CD4-positive, alpha-beta T cell treated with Interferon alpha-2 for 1 hour (primary cell): ENCODE measurements at regions not wholly inside any gene's neighbourhood (a gene's known extent, or its start where the extent isn't known, plus 50 kb on each side); places are given as distances from the start of the nearest gene placed in this dataset.
"Not testable (repeated sequence)": the region's sequence is repeated elsewhere in the genome, so short reads cannot be mapped to it uniquely, and the experiment has no call there.

Source experiments
- DNase-seq, 2 donors: peaks; one replicate each; pipeline ENCODE4 v3.0.0-alpha.2; 2020 to 2022

DNA sequence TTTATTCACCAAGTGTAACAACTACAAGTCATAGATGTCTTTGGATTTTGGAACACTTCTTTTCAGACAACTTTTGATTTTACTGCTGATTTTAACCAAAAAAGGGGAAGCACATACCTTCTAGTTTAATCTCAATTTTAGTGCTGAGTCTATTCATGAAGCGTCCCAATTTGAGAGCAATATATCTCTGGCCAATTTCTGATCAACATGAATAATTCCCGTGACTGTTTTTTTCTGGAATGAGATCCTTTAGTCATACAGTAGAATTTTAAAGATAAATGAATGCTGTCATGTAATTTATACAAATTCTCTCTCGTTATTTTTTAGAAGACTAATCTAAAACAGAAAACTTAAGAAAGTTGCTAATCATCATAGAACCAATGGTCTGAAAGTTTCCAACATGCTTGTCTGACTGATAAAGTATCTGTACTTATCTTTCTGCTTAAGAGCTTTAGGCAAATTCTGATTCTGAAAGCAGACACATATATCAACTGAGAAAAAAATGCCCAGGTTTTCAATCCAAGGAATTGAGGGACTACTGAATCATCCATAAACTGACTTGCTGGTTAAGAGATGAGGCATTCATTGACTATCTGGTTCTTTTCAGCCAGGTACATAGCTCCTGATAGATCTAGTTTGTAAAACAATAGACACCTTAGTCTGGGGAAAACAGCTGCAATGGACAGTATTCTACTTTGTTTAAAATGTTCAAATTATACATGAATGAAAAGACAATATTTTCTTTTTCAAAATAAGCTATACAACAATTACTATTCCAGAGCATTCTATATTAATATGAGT lies 657.5 kb downstream of the RFPL4B start:
- no peak for DNase-seq

DNA sequence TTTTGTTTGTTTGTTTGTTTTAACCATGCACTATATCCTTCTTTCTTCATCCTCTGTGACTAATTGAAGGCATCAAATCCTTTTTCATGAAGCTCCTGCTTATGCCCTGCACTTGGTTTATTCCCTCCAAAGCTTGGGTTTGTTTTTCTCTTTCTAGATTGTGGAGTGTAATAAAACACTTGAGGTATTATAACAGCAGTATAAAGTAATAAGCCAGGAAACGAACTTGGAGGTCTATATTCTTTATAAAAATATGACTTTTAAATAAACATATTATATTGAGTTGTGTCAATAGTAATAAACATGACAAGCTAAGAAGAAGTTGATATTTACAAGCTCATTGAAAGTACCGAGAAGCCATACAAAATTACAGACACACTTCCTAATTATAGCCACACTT lies 659.4 kb downstream of the RFPL4B start:
- no peak for DNase-seq

DNA sequence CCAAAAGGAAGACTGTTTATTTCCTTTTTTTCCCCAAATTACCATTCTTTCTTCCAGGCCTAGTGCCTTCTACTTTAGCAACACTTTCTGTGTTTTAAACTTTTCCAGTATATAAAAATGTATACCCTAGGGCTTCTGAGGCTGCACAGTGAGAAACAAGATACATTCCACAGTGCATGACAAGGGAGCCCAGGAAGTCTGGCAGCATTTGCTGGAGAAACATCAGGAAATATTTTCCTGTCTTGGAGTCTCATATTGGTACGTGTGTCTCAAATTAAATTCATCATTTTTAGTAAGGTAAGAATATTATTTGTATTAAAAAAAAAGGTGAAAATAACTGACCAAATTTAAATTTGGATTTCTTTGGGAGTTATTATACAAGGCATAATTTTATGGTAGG lies 662.6 kb downstream of the RFPL4B start:
- no peak for DNase-seq

DNA sequence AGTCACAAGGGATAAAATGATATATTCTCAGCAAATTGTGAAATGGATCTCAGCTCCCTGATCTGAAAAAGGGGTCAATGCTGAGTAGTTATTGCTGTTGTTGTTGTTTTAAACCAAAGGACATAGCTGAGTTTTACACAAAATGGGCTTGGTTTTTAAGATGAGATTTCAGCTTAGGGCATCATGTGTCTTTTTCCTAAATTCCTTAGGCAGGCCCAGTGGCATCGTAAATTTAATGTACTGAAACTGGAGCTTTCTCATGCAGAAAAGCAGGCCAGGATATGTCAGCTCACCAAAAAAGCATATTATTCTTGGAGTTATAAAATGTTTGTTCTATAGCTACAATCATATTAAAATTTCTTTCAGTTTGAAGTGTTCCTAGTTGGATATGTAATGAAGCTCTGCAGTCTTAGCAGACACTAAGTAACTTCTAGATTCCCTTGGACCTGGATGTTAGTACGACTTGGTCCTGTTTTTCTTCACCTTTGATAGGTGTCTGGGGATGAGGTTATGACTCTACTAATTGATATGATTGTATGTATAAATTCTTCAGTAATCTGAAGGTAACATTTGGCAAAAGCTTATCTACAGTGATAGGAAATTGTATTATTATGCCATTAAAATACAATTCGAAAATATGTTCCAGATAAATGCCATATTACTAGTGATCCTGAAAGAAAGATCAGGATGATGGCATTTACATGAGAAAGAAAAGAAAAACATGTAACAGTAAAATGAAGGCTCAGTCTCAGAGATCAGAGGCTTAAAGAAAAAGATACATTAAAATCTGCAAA lies 663.3 kb downstream of the RFPL4B start:
- DNase-seq = no peak

DNA sequence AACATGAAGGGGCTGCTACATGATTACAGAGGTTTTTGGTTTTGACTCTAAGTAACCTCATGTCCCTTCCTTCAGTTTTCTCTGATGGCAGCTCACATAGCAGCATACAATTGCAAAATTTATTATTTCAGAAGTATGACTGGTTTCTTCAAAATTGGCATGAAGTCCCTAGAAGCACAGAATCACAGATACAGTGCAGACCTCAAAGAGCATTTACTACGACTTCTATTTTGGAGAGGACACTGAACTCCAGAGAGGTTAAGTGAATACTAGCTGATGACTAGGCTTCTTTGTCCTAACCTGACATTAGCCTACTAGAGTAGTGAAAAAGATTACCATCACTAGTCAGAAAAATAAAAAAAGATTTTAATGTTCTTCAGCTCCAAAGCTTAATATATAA lies 664.3 kb downstream of the RFPL4B start:
- DNase-seq = no peak

DNA sequence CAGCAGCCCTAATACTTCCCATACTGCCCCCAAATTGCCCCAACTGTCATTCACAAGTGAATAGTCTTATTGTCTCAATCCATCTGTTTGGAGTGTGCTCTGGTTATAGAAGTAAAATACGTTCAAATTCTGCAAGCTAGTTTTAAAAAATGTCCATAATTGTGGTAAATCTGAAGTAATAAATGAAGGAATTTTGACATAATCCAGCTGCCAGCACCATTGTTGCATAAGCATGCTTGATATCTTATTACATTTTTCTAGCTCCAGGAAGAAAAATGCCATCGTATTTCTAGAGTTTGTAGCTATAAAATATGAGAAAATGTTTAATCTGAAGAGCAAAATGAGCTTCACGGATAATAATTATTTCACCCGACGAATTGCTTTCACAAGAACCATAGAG lies 664.7 kb downstream of the RFPL4B start:
- no peak for DNase-seq

DNA sequence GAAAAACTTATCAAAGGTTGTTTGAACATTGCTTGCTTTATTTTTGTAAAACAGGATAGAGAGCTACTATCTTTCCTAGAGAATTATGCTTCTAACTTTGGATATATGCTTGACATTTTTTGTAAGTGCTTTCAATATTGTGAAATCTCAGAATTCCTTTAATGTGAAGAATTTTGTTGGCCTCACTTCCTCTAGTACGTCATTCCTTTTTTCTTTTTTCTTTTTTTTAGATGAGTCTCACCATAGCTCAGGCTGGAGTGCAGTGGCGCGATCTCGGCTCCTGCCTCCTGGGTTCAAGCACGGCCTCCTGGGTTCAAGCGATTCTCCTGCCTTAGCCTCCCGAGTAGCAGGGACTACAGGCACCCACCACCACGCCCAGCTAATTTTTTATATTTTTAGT lies 668.1 kb downstream of the RFPL4B start:
- no peak for DNase-seq

DNA sequence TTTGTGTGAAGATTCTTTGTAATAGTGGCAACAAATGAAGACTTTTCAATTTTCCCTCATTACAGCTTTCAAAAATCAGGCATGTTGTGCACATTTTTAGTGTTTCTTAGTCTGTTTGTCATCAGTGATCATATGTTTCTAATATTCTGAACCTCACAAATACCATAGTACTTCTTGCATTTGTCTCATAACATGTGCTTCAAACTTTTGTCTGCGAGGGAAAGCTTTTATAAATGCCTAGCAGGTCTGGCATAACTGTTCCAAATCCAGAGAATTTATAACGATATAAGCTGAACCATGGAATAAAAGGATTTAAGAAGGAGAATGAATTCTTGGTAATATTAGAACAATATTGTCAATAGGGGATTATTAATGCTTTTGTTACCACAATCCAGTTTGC lies 670.2 kb downstream of the RFPL4B start:
- DNase-seq = no peak

DNA sequence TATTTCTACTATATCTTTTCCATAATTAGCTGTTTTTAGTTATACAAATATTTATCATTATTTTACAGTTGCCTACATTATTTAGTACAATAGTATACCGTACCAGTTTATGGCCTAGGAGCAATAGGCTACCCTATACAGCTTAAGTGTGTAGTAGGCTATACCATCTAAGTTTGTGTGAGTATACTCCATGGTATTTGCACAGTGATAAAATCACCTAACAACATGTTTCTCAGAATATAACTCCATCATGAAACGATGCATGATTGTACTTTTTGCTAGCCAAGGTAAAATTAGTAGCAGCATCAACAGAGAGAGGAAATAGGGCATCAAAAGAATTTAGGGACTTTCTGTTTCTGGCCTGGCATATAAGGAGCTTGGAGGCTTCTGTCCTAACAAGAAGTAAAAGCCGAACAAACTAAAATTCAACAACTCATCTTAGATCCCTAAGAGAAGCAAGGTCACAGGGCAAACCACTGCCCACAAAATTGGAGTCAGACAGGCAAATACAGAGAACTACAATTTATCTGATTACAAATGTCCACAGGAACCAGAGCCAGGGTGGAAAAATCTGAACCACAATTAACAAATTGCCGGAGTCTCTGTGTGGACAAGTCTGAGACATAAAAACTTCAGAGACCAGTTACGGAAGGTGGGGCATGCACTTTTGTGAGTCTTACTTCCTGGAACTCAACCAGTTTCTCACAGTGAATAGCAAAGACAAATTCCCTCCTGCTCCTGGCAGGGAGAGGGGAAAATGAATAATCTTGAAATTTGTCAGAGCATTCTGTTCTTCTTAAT lies 671.4 kb downstream of the RFPL4B start:
- DNase-seq = no peak

DNA sequence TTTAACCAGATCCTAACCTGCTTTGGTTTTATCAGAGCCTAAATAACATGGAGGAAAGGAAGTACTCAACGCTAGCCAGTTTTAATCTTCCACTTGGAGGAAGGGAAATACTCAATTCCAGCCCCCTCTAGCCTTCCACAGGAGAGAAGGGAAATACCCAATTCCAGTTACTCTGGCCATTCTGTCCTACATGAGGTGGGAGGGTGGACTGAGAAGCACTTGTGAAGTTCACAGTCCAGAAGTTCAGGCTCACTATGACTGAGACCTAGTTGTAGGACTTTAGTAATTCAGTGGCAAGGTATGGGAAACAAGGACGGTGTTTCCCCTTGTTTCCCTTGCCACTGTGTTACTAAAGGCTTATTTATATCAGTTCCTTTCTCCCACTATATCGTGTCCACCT lies 672.0 kb downstream of the RFPL4B start:
- no peak for DNase-seq

DNA sequence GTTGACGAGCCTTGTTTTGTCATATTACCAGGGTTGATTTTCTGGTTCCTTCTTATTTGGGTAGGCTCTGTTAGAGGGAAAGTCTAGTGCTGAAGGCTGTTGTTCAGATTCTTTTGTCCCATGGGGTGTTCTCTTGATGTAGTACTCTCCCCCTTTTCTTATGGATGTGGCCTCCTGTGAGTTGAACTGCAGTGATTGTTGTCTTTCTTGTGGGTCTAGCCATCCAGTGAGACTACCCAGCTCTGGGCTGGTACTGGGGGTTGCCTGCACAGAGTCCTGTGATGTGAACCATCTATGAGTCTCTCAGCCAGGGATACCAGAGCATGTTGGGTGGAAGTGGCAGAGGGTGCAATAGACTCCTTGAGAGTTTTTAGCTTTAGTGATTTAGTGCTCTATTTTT lies 680.6 kb downstream of the RFPL4B start:
- no peak for DNase-seq

DNA sequence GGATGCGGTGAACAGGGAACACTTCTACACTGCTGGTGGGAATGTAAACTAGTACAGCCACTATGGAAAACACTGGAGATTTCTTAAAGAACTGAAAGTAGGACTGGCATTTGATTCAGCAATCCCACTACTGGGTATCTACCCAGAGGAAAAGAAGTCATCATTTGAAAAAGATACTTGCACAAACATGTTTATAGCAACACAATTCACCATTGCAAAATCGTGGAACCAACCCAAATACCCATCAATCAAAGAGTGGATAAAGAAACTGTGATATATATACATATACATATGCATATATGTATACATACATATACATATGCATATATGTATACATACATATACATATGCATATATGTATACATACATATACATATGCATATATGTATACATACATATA lies 682.0 kb downstream of the RFPL4B start:
- DNase-seq = not testable (repeated sequence)

DNA sequence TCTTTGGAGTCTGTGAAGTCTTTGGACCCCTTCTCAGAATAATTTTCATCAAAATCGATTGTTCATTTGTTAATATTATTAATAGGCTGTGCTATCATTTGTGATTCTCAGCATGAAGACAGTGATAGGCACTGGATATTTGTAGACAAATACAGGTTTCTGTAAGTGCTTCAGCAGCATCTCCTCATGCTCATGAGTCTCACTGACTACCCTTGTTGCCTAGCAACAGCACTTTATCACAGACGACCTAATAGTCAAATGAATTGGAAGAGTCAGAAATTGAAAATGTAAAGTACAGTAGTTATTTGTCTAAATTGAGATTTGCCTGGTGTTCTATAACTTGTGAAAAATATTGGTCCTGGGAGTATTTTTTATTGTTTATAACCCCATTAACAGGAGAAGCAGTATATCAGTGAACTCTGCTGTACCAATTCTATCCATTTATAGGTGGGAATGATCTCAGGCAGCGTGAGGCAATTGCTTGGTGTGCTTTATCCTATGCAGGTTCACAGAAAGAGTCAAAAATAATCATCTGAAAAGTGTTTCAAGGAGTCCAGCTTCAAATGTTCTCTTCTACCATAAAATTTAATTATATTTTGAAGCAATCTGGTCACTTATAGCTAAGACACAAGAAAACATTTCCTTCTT lies 684.6 kb downstream of the RFPL4B start:
- DNase-seq = no peak

DNA sequence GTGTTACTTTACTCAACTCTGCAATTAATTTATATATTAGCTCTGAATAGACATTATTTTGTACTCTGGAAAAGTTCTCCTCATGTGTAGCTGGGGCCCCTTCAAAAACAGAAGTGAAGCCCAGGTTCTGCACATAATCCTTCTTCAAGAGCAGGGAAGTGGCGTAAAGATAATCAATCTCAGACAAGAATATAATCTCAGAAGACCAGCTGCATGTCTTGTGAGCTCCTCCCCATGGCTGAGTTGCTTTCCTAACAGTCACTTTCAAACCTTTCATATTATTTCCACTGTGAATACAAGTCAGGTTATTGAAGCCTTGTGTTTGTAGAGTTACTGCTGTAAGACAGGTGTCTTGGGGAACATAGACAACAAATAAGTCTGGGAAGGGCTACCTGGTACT lies 691.9 kb downstream of the RFPL4B start:
- DNase-seq = no peak

DNA sequence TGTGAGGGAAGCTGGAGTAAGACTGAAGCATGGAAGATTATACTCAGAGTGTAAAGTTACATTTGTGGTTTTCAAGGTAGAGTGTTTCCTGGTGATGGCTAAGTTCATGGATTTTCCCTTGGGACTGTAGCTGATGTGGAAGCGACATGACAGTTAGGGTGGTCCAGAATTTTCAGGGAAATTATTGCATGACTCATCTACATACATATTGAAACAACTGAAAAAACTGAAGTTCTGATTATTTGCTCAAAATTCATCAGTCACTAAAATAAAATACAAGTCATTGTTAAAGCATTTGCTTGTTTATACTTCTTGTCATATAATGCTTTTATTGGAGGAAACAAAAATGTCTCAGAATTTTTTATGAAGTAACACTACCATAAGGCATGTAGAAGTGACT lies 700.0 kb downstream of the RFPL4B start:
- DNase-seq = no peak

DNA sequence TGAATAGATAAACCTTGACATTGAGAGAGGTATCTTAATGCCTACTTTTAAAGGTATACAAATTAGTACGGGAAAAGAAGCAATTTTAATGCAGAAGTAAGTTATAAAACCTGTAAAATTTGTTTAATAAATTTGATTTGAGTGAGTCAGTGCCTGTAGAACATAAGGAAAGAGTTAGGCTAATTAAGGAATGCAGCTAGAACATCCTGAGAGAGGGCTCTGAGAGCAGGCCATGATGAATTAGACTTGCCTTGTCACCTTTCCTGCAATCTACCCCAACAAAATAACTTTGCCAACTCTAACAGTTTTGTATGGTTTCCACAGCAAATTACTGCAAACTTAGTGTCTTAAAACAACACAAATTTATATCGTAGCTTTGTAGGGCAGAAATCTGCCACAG lies 700.8 kb downstream of the RFPL4B start:
- no peak for DNase-seq

DNA sequence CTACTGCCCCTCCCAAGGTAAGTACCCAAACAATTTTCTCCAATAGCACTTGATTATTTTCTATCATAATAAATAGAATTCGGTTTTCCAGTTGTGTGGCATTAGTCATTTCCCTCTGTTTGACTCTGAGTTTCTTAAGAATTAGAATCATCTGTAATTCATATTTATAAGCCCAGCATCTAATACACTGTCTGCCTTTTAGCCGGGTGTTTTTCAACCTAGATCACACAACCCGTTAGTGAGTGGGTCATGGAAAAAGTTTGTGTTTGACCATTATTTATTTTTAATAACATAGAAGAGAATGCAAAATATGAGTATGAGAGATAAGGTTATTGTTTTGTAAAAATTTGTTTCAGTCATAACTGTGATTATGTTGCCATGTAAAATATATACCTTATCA lies 701.6 kb downstream of the RFPL4B start:
- DNase-seq = no peak

DNA sequence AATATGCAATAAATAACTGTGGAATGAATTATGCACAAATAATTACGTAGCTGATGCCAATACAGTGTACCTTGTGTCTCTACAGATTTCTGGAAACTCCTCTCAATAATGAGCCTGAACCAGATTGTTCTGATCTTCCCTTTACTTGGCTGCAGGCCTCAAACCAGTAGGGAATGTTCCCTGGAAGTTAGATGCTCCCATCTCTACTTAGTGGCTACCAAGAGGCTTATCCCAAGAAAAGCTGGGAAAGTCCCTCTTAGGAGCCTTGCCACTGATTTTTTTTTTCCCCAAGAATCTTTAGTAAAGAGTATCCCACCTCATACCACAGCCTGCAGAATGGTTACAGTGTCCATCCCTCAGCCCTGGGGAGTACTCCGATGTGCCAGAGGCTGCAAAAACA lies 702.1 kb downstream of the RFPL4B start:
- no peak for DNase-seq

DNA sequence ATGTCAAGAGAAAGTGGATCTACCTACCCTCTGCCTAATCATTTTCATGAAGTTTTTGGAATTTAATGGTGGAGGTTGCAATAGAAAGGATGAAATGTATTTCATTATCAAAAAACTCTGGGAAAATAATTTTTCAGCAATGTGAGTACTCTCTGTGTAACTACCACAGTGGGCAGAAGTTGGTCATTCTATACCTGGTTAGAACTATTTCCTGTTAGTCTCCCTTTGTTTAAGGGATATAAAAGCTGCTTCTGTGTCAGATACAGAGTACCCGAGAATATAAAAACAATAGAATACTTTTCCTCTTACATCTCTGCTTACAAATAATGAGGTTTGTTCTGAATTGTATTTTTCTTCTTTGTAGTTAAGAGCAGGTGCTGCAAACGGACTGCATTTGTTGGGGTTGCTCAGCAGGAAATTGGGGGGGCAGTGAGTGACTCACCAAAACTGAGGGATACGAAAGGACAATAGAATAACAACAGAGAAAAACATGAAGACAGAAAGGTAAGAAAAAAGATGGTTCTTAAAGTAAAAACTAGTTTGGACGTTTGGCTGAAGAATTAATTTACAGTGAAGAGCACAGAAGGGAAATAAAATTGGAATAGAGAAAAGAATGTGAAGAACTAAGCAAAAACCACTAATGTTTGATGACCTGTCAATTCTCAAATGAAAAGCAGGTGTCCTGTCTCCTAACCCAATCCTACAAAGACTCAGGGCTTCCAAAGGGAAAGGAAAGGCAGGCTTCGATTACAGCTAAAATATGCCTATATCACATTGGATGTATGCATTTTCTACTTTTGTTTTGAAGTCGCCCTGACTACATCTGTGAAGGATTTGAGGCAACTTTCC lies 703.1 kb downstream of the RFPL4B start:
- DNase-seq = no peak

DNA sequence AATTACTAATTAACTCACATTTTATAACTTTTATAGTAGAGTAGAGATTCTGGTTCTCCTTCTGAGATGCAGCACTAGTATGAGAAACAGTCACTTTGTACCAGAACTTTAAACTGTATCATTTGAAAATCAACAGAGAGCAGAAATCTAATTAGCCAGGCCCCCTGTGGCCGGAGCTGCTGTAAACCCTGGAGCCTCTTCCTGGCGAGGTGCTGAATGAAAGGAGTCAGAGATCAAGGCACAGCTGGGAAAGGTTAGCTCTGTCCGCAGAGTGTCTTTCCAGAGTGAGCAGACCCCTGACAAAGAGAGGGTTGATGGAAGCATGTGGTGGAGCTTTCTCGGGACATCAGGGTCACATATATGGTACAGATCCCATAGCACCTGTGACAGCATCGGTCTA lies 703.8 kb downstream of the RFPL4B start:
- DNase-seq = no peak

DNA sequence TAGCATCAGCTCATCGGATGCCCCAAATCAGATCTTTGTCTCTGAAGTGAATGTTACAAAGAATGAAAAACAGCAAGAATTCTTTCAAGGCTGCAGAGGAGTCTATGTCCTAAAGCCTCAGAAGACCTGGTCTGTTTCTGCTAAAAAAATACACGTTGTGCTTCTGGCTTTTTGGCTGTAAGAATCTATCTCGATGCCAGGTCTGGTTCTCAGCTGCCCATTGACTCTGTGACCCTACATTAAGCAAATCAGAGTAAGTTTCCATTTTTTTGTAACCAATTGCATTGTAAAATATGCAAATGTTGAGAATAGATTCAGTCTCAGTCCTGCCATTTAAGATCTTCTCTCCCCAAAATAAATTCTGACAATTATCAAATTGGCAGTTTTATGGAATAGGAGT lies 705.4 kb downstream of the RFPL4B start:
- DNase-seq = no peak

DNA sequence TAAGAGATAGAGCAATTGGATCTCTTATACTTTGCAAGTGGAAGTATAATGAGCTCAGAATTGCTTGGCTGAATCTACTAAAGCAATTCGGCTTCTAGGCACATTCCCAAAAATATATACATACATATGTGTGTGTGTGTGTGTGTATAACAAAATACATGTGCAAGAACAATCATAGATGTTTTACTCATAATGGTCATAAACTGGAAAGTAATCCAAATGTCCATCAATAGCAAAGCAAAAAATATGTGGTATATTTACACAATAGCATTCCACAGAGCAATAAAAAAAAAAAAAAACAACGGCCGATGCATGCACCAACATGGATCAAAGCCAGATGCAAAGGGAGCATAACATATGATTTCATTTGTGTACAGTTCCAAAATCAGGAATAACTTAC lies 707.9 kb downstream of the RFPL4B start:
- DNase-seq = no peak
